Hippocampal formation (tissue), 2 donors: ENCODE measurements at regions not wholly inside any gene's neighbourhood (a gene's known extent, or its start where the extent isn't known, plus 50 kb on each side); places are given as distances from the start of the nearest gene placed in this dataset.

ENCODE experiments used
- DNase-seq, 2 donors: peaks; one replicate each; lab custom pipeline; 2025; lab: John Stamatoyannopoulos, UW

DNA sequence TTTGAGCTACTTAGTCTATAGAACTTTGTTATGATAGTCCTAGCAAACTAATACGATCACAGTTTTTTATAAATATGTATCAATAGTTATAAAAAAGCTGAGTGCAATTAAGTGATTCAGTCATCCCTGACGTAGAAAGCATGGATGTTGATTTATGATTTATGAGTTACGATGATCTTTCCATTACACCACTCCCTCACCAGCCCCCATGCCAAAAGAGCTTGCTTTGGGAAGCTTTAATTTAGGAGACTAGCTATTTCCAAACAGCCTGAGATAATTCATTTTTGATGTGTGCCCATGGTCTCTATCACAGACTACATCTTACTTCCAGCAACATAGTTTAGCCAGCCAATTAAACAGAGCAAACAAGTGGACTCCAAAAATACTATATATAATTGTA, 256.8 kb downstream of the GABRG2 start:
- no peak for DNase-seq

DNA sequence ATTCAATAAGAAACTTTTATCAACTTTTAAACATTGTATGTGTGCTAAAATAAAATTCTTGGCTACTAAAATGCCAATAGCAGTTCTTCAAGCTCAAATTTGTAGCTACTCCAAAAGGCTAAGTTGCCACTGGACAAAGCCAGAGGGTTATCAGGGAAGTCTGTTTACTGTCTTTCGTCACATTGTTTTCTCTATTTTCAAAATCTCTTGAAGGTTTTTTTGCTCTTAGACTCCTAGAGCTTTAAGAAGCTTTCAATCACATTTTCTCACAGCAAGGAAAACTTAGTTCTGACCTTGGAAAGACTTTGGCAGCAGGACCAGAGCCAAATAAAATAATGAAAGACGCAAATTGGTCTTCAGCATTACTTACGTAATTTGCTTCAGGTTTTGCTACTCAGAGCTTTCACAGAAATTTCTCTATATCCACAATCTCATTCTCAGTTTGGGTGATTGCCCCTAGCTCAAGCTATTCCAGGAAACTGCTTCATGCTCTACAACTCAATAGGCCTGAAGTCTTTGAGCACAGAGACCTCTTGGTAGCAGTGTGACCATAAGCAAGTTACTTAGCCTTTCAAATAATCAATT, 257.7 kb downstream of the GABRG2 start:
- no peak for DNase-seq

DNA sequence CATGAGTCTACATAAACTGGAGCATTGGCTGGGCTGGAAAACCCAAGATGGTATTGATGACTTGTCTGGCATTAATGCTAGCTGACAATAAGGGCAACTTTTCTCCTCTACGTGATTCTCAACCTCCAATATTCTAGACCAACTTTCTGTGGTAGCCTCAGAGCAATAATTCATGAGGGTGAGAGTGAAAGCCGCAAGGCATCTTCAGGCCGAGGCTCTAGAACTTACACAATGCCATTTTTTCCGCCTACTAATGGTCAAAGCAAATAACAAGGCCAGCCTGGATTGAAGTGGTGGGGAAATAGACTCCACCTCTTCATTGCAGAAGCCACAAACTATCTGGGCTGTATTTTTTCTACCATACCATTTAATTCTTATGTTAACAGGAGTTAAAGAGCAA, 267.4 kb downstream of the GABRG2 start:
- DNase-seq, result no peak

DNA sequence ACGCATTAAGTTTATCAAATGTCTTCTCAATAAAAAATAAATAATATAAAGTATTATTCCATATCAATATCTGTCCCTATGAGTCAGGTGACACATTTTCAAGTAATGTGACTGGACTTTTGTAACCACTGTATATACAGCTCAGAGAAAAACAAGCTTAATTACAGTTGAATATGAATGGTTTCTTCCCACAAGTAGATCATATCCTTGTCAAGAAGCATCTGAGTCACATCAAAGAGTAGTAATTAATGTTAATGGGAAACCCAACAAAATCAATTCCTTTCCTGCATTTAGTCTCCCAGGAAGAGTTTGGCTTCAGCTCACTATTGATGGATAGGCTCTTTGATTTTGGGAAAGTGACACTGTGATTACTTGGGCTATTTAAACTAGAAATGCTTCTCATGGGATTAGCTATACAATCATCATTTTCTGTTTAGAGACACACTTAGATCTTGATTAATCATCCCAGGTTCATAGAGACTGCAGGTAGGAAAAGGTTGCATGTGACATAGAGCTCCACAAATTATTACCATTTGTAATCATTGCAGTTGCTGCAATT, 292.9 kb downstream of the GABRG2 start:
- no peak for DNase-seq

DNA sequence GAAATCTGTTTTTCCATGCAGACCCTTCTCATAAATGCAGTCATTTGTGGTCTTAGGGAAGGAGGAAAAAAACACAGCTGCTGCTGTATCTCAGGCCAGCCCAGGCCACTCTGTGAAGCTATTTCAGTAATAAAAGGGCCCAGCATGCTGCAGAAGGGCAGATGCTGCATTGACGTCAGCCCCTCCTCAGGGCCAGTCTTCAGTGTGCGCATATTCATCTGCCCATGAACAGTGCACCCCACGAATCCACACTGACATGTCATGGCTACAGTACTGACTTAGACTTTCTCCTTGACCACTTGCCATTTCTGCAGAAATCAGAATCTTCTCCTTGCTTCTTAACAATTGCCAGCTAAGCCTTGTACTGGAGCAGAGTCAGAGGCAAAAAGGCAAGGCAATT, 304.7 kb downstream of the GABRG2 start:
- no peak for DNase-seq

- no peak for DNase-seq
These were observed 310.3 kb downstream of the GABRG2 start for GRCh38 chr5:162377895-162378294.

GRCh38 chr5:162382839-162383238, 315.3 kb downstream of the GABRG2 start:
- DNase-seq, result no peak

GRCh38 chr5:162384225-162384624, 316.7 kb downstream of the GABRG2 start:
- DNase-seq, result no peak

DNA sequence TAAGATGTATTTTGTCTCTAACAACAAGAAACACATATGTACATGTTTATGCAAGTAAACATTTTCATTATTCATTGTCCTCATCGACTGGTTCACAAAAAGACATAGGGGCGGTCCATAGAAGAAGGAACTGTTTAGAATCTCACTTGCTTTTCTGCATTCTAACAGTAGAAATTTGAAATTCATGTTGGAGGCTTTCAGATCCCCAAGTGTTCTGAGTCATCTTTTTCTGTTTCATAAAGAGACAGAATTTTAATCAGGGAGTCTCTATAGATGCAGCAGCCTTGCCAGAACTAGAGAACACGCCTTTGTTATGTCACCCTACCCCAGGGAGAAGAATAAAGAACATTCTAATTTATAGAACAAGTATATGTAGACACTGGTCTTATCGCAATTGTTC, 324.3 kb downstream of the GABRG2 start:
- no peak for DNase-seq

DNA sequence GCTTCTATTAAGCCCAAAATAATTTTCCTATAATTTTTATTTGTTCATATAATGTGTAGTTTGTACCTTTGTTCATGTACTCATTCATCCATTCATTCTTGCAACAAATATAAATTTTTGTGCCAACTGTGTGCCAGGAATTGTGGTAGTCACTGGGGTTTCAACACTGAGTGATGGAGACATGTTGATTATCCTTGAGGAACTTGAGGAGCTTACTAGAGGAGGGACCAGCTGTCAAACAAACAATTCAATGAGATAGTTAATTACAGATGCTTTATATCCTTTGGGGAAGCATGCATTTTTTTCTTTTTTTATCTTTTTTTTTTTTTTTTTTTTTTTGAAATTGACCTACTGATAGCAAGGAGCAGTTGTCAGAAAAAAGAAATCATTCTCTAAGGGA, 324.8 kb downstream of the GABRG2 start:
- no peak for DNase-seq

DNA sequence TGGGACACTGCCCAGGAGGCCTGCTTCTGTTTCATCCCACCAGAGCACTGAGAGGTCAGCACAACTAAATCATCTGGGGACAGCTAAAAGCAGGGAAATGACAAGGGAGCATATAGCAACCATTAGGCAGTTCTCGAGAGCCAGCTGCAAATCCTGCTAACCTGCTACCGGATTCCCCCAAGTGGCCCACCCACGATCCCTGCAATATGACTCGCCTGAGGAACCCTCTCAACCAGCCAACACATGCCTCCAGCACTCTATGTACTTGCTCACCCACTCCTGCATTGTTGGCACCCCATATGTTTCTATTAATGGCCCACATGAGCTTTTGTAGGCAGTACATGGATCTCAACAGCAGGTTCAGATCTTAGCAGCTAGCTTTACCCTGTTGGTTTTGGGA, 326.0 kb downstream of the GABRG2 start:
- DNase-seq, result no peak

DNA sequence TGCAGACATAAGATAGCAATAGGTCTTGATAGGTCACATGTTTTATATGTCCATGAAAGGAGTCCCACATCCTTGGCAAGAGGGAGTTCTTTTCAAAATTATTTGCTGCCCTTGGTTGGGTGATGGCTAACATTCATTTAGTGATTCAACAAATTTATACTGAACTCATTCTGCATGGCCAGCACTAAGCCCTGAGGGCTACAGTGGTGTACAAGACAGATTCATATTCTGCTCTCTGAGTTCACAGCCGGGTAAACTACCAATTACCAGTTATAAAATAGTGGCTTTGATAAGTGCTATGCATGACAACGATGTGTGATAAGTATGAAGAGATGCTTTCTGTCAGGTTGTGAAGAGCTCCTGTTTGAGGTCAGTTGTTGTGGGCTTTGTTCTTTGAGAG, 340.0 kb downstream of the GABRG2 start:
- no peak for DNase-seq

- no peak for DNase-seq
These were observed 342.8 kb downstream of the GABRG2 start for GRCh38 chr5:162410365-162410764.

- no peak for DNase-seq
These were observed 361.6 kb downstream of the GABRG2 start for GRCh38 chr5:162429142-162429541.

DNA sequence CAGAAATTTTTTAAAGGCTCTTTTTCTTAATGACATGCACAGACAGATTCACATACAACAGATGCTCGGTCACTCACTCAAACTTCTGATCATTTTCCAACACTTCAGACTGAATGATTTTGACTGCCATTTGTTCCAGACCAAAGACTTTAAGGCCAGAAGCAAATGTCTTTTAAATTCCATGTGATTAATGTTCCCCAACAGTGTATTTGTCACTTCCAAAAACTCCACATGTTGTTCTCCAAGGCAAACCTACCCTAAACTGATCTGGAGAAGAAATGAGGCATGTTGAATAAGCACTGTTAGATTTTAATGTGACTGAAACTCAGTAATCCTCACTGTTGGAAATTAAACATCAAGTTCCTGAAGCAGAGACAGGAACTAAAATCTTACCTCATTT, 366.7 kb downstream of the GABRG2 start:
- no peak for DNase-seq

- DNase-seq, result no peak
These were observed 368.5 kb downstream of the GABRG2 start for GRCh38 chr5:162436055-162436454.

GRCh38 chr5:162444129-162444762, 376.7 kb downstream of the GABRG2 start:
- no peak for DNase-seq

- DNase-seq, result no peak
These were observed 388.5 kb downstream of the GABRG2 start for GRCh38 chr5:162456086-162456485.

GRCh38 chr5:162466011-162466410, 398.4 kb downstream of the GABRG2 start:
- DNase-seq, result no peak

DNA sequence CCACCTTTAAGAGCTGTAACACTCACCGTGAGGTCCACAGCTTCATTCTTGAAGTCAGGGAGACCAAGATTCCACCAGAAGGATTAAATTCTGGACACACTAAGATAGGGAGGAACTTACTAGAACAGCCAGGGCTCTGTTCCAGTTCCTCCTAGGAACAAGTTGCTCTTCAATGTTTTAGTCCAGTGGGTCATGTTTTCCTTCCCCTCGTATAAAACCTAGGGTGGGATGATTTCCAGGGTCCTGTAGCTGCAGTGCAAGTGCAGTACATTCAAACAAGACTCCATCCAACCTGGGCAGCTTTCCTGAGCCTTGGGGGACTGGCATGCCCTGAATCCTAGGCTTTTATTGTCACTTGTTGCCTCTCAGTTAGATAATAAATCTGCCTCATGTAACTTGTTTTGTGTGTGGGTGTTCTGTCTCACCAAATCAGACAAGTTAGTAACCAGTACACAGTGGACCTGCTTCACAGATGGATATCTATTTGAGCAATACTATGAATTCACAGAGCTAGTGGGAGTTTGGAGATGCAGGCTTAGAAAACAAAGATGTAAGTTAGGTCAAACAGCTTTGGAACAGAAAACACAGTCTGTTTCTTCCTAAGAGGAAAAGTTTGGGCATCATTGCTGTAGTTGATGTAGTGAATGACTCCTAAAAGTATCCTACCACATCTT, 405.6 kb downstream of the GABRG2 start:
- DNase-seq, result peak; percentile 7 to 47

- no peak for DNase-seq
These were observed 406.7 kb downstream of the GABRG2 start for GRCh38 chr5:162474239-162474638.

DNA sequence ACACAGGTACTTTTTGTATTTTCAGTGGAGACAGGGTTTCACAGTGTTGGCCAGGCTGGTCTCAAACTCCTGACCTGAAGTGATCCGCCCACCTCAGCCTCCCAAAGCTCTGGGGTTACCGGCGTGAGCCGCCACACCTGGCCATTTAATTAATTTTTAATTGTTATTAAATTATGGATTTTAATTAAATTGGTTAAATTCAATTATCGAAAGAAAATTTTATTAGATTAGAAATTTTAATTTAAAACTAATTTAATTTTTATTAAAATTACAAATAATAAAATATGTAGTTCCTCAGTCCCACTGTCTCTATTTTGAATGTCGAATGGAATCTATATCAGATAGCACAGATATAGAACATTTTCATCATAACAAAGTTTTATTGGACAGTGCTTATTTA, 416.5 kb downstream of the GABRG2 start:
- DNase-seq, result no peak

- DNase-seq, result no peak
These were observed 417.4 kb downstream of the GABRG2 start for GRCh38 chr5:162484986-162485385.
